GM12875 (cell line): ENCODE measurements at regions not wholly inside any gene's neighbourhood (a gene's known extent, or its start where the extent isn't known, plus 50 kb on each side); places are given as distances from the start of the nearest gene placed in this dataset.

Experiments used
- H3K4me3 ChIP-seq: one replicate; pipeline ENCODE4 v1.5.1; 2011; ENCODE audit warnings: low read depth, low read length, control low read depth
- CTCF ChIP-seq: IDR thresholded peaks from 2 replicates; pipeline ENCODE4 v1.5.1; 2011; ENCODE audit warnings: low read depth, mild to moderate bottlenecking, control low read depth, inconsistent platforms, low read length, moderate library complexity, borderline replicate concordance; ENCODE audit not compliant: insufficient read depth

- no peak overlapping the region for H3K4me3 ChIP-seq
- no peak for TF ChIP-seq CTCF
Observed at GRCh38 chr6:163671791-163672190, 257.3 kb downstream of the QKI start.

DNA sequence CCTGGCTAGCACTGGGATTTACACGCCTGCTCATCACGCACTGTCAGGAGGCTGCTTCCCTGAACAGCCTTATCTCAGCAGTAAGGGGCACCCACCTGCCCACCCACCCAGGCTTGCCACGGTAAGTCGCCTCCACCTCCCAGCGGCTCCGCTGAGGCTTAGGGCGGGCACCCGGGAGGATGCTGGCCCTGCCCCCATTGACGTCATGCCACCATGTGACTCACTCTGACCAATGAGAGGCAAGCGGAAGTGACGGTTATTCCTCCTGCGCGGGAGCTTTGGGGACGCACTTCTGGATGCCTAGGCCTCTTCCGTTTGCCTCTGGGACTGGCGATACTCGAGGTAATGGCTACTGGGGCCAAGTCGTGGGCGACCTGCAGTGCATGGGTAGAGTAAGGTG, 256.8 kb downstream of the QKI start:
- TF ChIP-seq CTCF = no peak
- no peak overlapping the region for H3K4me3 ChIP-seq

DNA sequence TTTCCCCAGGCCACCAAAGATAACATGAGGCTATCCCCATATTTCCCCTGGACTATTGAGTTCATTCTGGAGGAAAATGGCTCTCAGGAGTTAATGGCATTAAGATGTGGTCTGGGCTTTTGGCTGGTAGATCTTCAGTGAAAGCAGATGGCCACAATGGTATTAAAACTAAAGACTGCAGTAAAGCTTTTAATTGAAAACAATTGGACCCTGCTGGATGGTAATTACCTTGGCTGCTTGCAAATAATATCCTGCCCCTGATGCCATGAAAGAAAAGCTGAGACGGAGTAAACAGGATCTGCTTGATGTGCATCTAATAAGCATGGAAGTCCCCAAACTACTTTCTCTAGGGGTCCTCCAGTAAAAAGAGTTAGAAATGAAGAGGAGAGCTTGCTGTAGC, 255.8 kb downstream of the QKI start:
- no peak for TF ChIP-seq CTCF
- no peak overlapping the region for H3K4me3 ChIP-seq

DNA sequence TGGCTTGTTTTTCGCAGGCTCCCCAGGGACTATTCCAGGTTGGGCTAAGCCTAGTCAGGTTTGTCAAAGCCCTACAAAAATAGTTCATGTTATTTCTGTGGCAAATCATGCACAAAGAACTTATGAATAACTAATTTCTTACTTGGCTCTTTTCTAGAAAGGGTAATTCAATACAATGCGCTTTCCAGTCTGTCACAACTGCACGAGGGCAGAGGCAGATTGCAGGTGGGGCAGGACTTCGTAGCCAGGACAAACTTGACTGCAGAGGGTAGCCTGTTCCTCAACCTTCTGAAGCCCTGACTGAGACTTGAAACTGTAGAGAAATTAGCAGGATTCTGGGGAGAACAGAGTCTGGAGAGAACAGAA, 253.5 kb downstream of the QKI start:
- no peak overlapping the region for H3K4me3 ChIP-seq
- TF ChIP-seq CTCF = no peak

DNA sequence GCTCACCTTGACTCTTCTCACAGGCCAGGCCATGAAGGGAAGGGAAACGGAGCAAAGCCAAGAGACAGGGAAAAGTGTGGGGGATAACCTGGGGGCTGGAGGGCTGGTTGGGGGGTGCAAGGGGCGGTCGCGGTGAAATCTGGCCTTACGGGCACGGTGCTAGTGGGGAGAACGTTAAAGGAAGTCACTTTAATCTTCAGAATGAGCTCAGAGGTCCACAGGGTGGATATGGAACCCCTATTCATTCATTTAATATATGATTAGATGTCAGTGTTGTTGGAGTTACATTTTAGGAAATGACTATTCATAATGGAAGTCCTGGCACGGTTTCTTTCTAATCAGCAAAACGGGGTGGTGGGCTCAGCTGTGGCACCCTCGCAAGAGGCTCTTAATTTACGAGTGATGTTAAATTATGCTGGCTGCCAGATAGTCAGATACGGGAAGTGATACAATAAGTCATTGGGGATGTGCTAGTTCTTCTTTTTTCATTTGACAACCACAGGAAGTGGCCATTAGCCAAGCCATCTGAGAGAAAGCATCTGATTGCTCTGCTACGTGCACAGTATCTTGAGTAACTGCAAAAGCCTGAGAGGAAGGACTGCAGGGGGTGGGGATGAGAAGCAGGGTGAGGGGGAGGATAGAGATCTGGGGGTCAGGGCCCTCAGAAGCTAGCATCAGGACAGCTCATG, 253.0 kb downstream of the QKI start:
- H3K4me3 ChIP-seq = no peak overlapping the region
- TF ChIP-seq CTCF = no peak

GRCh38 chr6:163665464-163665863, 250.9 kb downstream of the QKI start:
- H3K4me3 ChIP-seq = no peak overlapping the region
- no peak for TF ChIP-seq CTCF

GRCh38 chr6:163663575-163663974, 249.1 kb downstream of the QKI start:
- H3K4me3 ChIP-seq = no peak overlapping the region
- no peak for TF ChIP-seq CTCF
